CD4-positive, alpha-beta T cell (primary cell): ENCODE measurements at regions not wholly inside any gene's neighbourhood (a gene's known extent, or its start where the extent isn't known, plus 50 kb on each side); places are given as distances from the start of the nearest gene placed in this dataset.

Experiments
- ATAC-seq: fragments of 200-7000 bp; cut with Tn5 transposase; one replicate; pipeline ENCODE4 v1.10.0; 2022; ENCODE audit warnings: mild to moderate bottlenecking; ENCODE audit not compliant: poor library complexity
- CTCF ChIA-PET: fragments of 350-600 bp; sonication (Branson Sonifier 250); formaldehyde crosslinking; loops from one replicate; lab custom pipeline; 2021; ENCODE audit warnings: antibody characterized with exemption, inconsistent platforms; lab: Charles Lee
- POLR2A ChIA-PET: fragments of 350-600 bp; sonication (Branson Sonifier 250); formaldehyde crosslinking; loops from one replicate; lab custom pipeline; 2021; ENCODE audit warnings: antibody characterized with exemption, inconsistent platforms; lab: Charles Lee
- DNase-seq, 14 experiments: peaks; one replicate each; pipeline ENCODE4 v3.0.0-alpha.2; 2013 to 2020; ENCODE audit warnings: mixed read lengths in 2 of 14
- H3K27ac ChIP-seq, 2 donors: one replicate each; pipeline versions ENCODE4 v1.5.1 to v1.7.0; 2013; ENCODE audit warnings: low read length in 2 of 2, low read depth in 1 of 2, mild to moderate bottlenecking in 1 of 2
- H3K27me3 ChIP-seq, 2 experiments: 1 replicate in 1 of 2; 2 replicates in 1 of 2; pipeline versions ENCODE4 v1.6.1 to v1.7.0; 2013; ENCODE audit warnings: low read length in 2 of 2, control low read depth in 1 of 2, mild to moderate bottlenecking in 1 of 2, moderate library complexity in 1 of 2; ENCODE audit not compliant: insufficient read depth in 2 of 2, control insufficient read depth in 1 of 2
- H3K36me3 ChIP-seq: one replicate; pipeline ENCODE4 v1.6.1; 2013; ENCODE audit warnings: low read length, control low read depth; ENCODE audit not compliant: insufficient read depth
- H3K4me1 ChIP-seq: one replicate; pipeline ENCODE4 v1.6.1; 2013; ENCODE audit warnings: low read length, control low read depth; ENCODE audit not compliant: insufficient read depth
- H3K4me3 ChIP-seq: one replicate; pipeline ENCODE4 v1.5.1; 2013; ENCODE audit warnings: mild to moderate bottlenecking, low read length, moderate library complexity
- H3K9me3 ChIP-seq, 2 experiments: 1 replicate in 1 of 2; 2 replicates in 1 of 2; pipeline versions ENCODE4 v1.6.1 to v1.7.0; 2013; ENCODE audit warnings: low read length in 2 of 2, mild to moderate bottlenecking in 2 of 2, control low read depth in 1 of 2, moderate library complexity in 1 of 2; ENCODE audit not compliant: control insufficient read depth in 1 of 2, insufficient read depth in 1 of 2
- H3K27ac Mint-ChIP-seq: one replicate; pipeline ENCODE4 v1.8.0; 2020; ENCODE audit warnings: mixed read lengths
- H3K27me3 Mint-ChIP-seq: one replicate; pipeline ENCODE4 v1.8.0; 2021; ENCODE audit warnings: mixed read lengths
- H3K36me3 Mint-ChIP-seq: one replicate; pipeline ENCODE4 v1.8.0; 2021; ENCODE audit warnings: low read depth, mixed read lengths
- H3K4me1 Mint-ChIP-seq: one replicate; pipeline ENCODE4 v1.8.0; 2021; ENCODE audit warnings: low read depth, mixed read lengths
- H3K4me3 Mint-ChIP-seq: one replicate; pipeline ENCODE4 v1.8.0; 2020; ENCODE audit warnings: mild to moderate bottlenecking, mixed read lengths
- H3K9me3 Mint-ChIP-seq: one replicate; pipeline ENCODE4 v1.8.0; 2020; ENCODE audit warnings: mixed read lengths
- intact Hi-C, 2 experiments: fragments of 100-400 bp; cut with DNase I in 1 of 2; cut with micrococcal nuclease in 1 of 2; formaldehyde crosslinking; loops; one replicate each; pipeline versions ENCODE4 v1.15.1 to v1.9.0; 2023 to 2025; cut with DNase I, micrococcal nuclease
- TF ChIP-seq, protein P1 (sequence below): fragments of 200-600 bp; IDR thresholded peaks from one replicate; pipeline ENCODE4 v1.8.0; 2022; ENCODE audit warnings: antibody characterized with exemption, mild to moderate bottlenecking

DNA sequence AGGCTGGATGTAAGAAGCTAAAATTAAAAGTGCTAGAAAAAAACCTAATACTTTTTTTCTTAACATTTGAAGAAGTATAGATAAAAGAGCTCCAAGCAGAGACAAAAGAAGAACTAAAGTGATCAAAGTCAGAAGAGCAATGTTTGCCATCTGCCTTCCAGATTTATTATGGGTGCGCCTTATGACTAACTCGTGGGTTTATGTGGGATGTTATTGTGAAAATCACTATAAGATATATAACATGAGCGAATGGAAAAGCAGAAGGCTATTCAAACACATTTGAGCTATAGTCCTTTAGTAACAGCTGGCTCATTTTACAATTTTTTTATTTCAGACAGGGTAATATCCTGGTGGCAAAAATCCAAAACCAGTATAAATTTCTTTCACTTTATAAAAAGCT is 1040.7 kb downstream of the RAPGEF2 start:
- intact Hi-C loops: no loop called here
- Mint-ChIP-seq H3K4me1 (no peaks in the 10 kb centered on the region), H3K4me3 (no peak overlapping the region), H3K27ac (no peak overlapping the region), H3K9me3 (peaks cover 5% of the 10 kb centered on the region), H3K36me3 (no peaks in the 10 kb centered on the region), H3K27me3 (no peaks in the 10 kb centered on the region)
- DNase-seq (no peak), ATAC-seq (no peak)
- Histone ChIP-seq H3K9me3 (peaks cover 0 to 4% of the 10 kb centered on the region in 2 experiments), H3K4me1 (no peaks in the 10 kb centered on the region), H3K36me3 (no peaks in the 10 kb centered on the region), H3K4me3 (no peak overlapping the region), H3K27ac (no peak overlapping the region), H3K27me3 (no peaks in the 10 kb centered on the region)
- CTCF ChIA-PET: no interaction called here
- POLR2A ChIA-PET: no interaction called here
- TF ChIP-seq, protein P1, sequence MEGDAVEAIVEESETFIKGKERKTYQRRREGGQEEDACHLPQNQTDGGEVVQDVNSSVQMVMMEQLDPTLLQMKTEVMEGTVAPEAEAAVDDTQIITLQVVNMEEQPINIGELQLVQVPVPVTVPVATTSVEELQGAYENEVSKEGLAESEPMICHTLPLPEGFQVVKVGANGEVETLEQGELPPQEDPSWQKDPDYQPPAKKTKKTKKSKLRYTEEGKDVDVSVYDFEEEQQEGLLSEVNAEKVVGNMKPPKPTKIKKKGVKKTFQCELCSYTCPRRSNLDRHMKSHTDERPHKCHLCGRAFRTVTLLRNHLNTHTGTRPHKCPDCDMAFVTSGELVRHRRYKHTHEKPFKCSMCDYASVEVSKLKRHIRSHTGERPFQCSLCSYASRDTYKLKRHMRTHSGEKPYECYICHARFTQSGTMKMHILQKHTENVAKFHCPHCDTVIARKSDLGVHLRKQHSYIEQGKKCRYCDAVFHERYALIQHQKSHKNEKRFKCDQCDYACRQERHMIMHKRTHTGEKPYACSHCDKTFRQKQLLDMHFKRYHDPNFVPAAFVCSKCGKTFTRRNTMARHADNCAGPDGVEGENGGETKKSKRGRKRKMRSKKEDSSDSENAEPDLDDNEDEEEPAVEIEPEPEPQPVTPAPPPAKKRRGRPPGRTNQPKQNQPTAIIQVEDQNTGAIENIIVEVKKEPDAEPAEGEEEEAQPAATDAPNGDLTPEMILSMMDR: no peak

DNA sequence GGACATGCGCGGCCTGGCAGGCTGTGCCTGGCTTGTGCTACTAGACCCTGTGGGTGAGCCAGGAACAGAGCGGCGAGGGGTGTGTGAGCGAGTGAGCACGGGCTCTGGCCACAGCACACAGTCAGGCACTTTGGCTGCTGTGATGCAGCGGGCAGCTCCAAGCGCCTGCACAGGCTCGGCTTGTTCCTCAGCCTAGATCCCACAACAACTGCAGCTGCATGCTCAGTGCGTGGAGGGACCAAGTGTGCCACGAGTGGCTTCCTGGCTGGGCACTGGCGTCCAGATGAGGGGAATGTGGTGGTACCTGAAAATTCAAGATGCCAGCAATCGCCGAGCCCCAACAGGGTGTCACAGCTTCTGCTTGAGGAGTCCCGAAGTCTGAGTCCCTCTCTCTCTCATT is 1056.6 kb downstream of the RAPGEF2 start:
- no peaks in the 10 kb centered on the region for H3K4me1 ChIP-seq
- H3K27me3 Mint-ChIP-seq: no peaks in the 10 kb centered on the region
- H3K36me3 Mint-ChIP-seq: no peaks in the 10 kb centered on the region
- H3K36me3 ChIP-seq: no peaks in the 10 kb centered on the region
- H3K4me1 Mint-ChIP-seq: no peaks in the 10 kb centered on the region
- DNase-seq: peak in 1 of 14 experiments; percentile 1
- TF ChIP-seq, protein P1: no peak
- ChIA-PET POLR2A (no interaction called here), CTCF (no interaction called here)
- peaks cover 9% of the 10 kb centered on the region for H3K9me3 Mint-ChIP-seq
- no peak overlapping the region for H3K4me3 Mint-ChIP-seq
- H3K9me3 ChIP-seq: peaks cover 0 to 17% of the 10 kb centered on the region in 2 experiments
- no peak overlapping the region for H3K27ac Mint-ChIP-seq
- no peak overlapping the region for H3K27ac ChIP-seq
- intact Hi-C loops: no loop called here
- H3K4me3 ChIP-seq: no peak overlapping the region
- no peaks in the 10 kb centered on the region for H3K27me3 ChIP-seq
- ATAC-seq: no peak

DNA sequence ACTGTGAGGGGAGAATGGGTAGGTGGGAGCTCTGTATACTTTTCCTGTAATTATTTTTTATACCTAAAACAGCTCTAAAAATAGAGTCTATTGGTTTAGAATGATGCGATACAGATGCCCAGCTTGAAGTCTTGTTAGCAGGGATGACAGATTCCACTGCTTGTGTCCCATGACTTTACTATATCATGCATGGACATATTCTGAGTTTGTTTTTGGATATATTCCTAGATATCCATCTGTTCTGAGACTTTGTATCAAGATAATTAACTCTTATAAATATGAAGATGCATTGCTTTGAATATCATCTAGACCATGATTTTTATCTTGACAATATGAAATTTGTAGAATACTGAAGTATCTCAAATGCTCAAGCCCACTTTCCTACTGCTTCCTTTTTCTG is 1058.1 kb downstream of the RAPGEF2 start:
- DNase-seq: no peak
- ATAC-seq: no peak
- Mint-ChIP-seq H3K9me3 (peaks cover 15% of the 10 kb centered on the region), H3K36me3 (no peaks in the 10 kb centered on the region), H3K4me1 (no peaks in the 10 kb centered on the region), H3K4me3 (no peak overlapping the region), H3K27ac (no peak overlapping the region), H3K27me3 (no peaks in the 10 kb centered on the region)
- POLR2A ChIA-PET: no interaction called here
- Histone ChIP-seq H3K27me3 (no peaks in the 10 kb centered on the region), H3K9me3 (peaks cover 0 to 17% of the 10 kb centered on the region in 2 experiments), H3K27ac (no peak overlapping the region), H3K4me3 (no peak overlapping the region), H3K36me3 (no peaks in the 10 kb centered on the region), H3K4me1 (no peaks in the 10 kb centered on the region)
- TF ChIP-seq, protein P1: no peak
- CTCF ChIA-PET: no interaction called here
- intact Hi-C loops: no loop called here
